Germinal center (tissue), 1 donor: ENCODE measurements at regions not wholly inside any gene's neighbourhood (a gene's known extent, or its start where the extent isn't known, plus 50 kb on each side); places are given as distances from the start of the nearest gene placed in this dataset.

Source experiments
- DNase-seq: peaks from one replicate; pipeline ENCODE4 v3.0.0; 2012; ENCODE audit warnings: mixed read lengths, low spot score

GRCh38 chr6:110033101-110033500 lies 55.0 kb downstream of the GPR6 start:
- no peak for DNase-seq

- DNase-seq, result no peak
These were observed 55.9 kb downstream of the GPR6 start for GRCh38 chr6:110033749-110034666.

GRCh38 chr6:110034667-110035036 lies 56.5 kb downstream of the GPR6 start:
- no peak for DNase-seq

- DNase-seq, result no peak
These were observed 57.2 kb downstream of the GPR6 start for GRCh38 chr6:110035321-110035720.

GRCh38 chr6:110036408-110037302 lies 58.5 kb downstream of the GPR6 start:
- no peak for DNase-seq

- DNase-seq, result no peak
These were observed 59.7 kb downstream of the GPR6 start for GRCh38 chr6:110037726-110038295.

- DNase-seq, result peak; percentile 76
These were observed 61.4 kb downstream of the GPR6 start for GRCh38 chr6:110039364-110039980.

- peak; percentile 31 for DNase-seq
These were observed 61.9 kb downstream of the GPR6 start for GRCh38 chr6:110039981-110040383.

- DNase-seq, result no peak
These were observed 62.6 kb downstream of the GPR6 start for GRCh38 chr6:110040716-110041115.

- no peak for DNase-seq
These were observed 63.0 kb downstream of the GPR6 start for GRCh38 chr6:110041126-110041525.

- no peak for DNase-seq
These were observed 63.7 kb downstream of the GPR6 start for GRCh38 chr6:110041830-110042229.

- DNase-seq, result no peak
These were observed 64.7 kb downstream of the GPR6 start for GRCh38 chr6:110042670-110043296.

GRCh38 chr6:110043366-110043994 lies 65.4 kb downstream of the GPR6 start:
- no peak for DNase-seq

- DNase-seq, result no peak
These were observed 66.0 kb downstream of the GPR6 start for GRCh38 chr6:110044096-110044495.

GRCh38 chr6:110044622-110045021 lies 66.5 kb downstream of the GPR6 start:
- DNase-seq, result no peak

- DNase-seq, result no peak
These were observed 70.2 kb downstream of the GPR6 start for GRCh38 chr6:110048221-110048875.

GRCh38 chr6:110049696-110050439 lies 71.8 kb downstream of the GPR6 start:
- no peak for DNase-seq
